SH-SY5Y (cell line): ENCODE measurements at regions not wholly inside any gene's neighbourhood (a gene's known extent, or its start where the extent isn't known, plus 50 kb on each side); places are given as distances from the start of the nearest gene placed in this dataset.

Source experiments
- GATA2 ChIP-seq: IDR thresholded peaks from 2 replicates; pipeline ENCODE4 v1.6.1; 2011; ENCODE audit warnings: mild to moderate bottlenecking, low read depth, low read length
- GATA3 ChIP-seq: IDR thresholded peaks from 2 replicates; pipeline ENCODE4 v1.6.1; 2011; ENCODE audit warnings: low read depth, mild to moderate bottlenecking, low read length, moderate library complexity

GRCh38 chr14:82533351-82533750, 999.7 kb upstream of the SEL1L start:
- TF ChIP-seq GATA3: no peak
- TF ChIP-seq GATA2: no peak
